HCT116 (cell line): ENCODE measurements at regions not wholly inside any gene's neighbourhood (a gene's known extent, or its start where the extent isn't known, plus 50 kb on each side); places are given as distances from the start of the nearest gene placed in this dataset.

ENCODE experiments used
- ATAC-seq: fragments of 200-7000 bp; cut with Tn5 transposase; 2 replicates; pipeline ENCODE4 v1.9.1; 2020; ENCODE audit warnings: mild to moderate bottlenecking, moderate library complexity
- BruUV-seq: library from RNA; stranded (reverse); fragments of 400-500 nt; replicated peaks from 2 replicates; lab custom pipeline; 2021; lab: Mats Ljungman, UMichigan
- CTCF ChIA-PET: fragments of 300-600 bp; sonication (Branson Sonifier 250); formaldehyde crosslinking; loops from one replicate; lab custom pipeline; 2021; ENCODE audit warnings: antibody characterized with exemption; lab: Charles Lee
- POLR2A ChIA-PET: fragments of 300-600, 350-600 bp; sonication (Branson Sonifier 250); formaldehyde crosslinking; loops from one replicate; lab custom pipeline; 2021; ENCODE audit warnings: antibody characterized with exemption; lab: Charles Lee
- RAD21 ChIA-PET, 2 experiments: fragments of 300-600 bp; sonication (Branson Sonifier 250); formaldehyde crosslinking; loops; one replicate each; lab custom pipeline; 2023; ENCODE audit warnings: low total read pairs in 2 of 2; ENCODE audit not compliant: uncharacterized antibody in 2 of 2, unreplicated experiment in 2 of 2, low non-redundant PET in 1 of 2; lab: Charles Lee
- DNase-seq: peaks from one replicate; pipeline ENCODE4 v3.0.0-alpha.2; 2010; ENCODE audit warnings: low read depth, low spot score
- H2AFZ ChIP-seq: fragments of 200-600 bp; shearing (Covaris generic), sonication (generic); 2 replicates; pipeline ENCODE4 v1.6.1; 2017; ENCODE audit warnings: low read depth, mixed run types, mixed read lengths, antibody characterized with exemption, low read length; ENCODE audit not compliant: poor library complexity, severe bottlenecking
- H3K27ac ChIP-seq: 2 replicates; pipeline ENCODE4 v1.5.1; 2012; ENCODE audit warnings: low read depth, low read length
- H3K27me3 ChIP-seq: fragments of 200-600 bp; sonication (generic); 2 replicates; pipeline ENCODE4 v1.6.1; 2016; ENCODE audit warnings: mixed run types, low read length, mixed read lengths; ENCODE audit not compliant: insufficient read depth
- H3K36me3 ChIP-seq, 2 experiments: fragments of 200-500 bp in 1 of 2; fragments of 200-600 bp in 1 of 2; sonication (Bioruptor generic) in 1 of 2; sonication (generic) in 1 of 2; 2 replicates each; pipeline versions ENCODE4 v1.5.1 to v1.6.1; 2014 to 2016; ENCODE audit warnings: low read length in 2 of 2, inconsistent platforms in 1 of 2, mixed read lengths in 1 of 2, mixed run types in 1 of 2; ENCODE audit not compliant: insufficient read depth in 2 of 2, control insufficient read depth in 1 of 2
- H3K4me1 ChIP-seq, 2 experiments: fragments of 200-600 bp in 1 of 2; sonication (generic) in 1 of 2; 2 replicates each; pipeline versions ENCODE4 v1.5.1 to v1.6.1; 2012 to 2017; ENCODE audit warnings: low read length in 2 of 2, inconsistent platforms in 1 of 2, mild to moderate bottlenecking in 1 of 2, mixed read lengths in 1 of 2, mixed run types in 1 of 2, moderate library complexity in 1 of 2; ENCODE audit not compliant: insufficient read depth in 2 of 2, control insufficient read depth in 1 of 2
- H3K4me2 ChIP-seq: fragments of 200-600 bp; sonication (generic); 2 replicates; pipeline ENCODE4 v1.6.1; 2017; ENCODE audit warnings: mixed run types, low read length, mixed read lengths
- H3K4me3 ChIP-seq, 2 experiments: fragments of 200-600 bp in 1 of 2; sonication (generic) in 1 of 2; replicated peaks in 1 of 2; 2 replicates each; pipeline ENCODE4 v1.5.1; 2011 to 2016; ENCODE audit warnings: low read length in 2 of 2, control low read depth in 1 of 2, low read depth in 1 of 2, mild to moderate bottlenecking in 1 of 2, mixed read lengths in 1 of 2, mixed run types in 1 of 2
- H3K79me2 ChIP-seq: fragments of 200-600 bp; sonication (generic); 2 replicates; pipeline ENCODE4 v1.6.1; 2017; ENCODE audit warnings: mild to moderate bottlenecking, mixed run types, low read length, moderate library complexity, mixed read lengths; ENCODE audit not compliant: insufficient read depth
- H3K9ac ChIP-seq: fragments of 200-600 bp; sonication (generic); 2 replicates; pipeline ENCODE4 v1.6.1; 2016; ENCODE audit warnings: low read length, mixed read lengths
- H3K9me2 ChIP-seq: fragments of 200-600 bp; sonication (generic), shearing (Covaris generic); 2 replicates; pipeline ENCODE4 v1.6.1; 2017; ENCODE audit warnings: mixed run types, mild to moderate bottlenecking, moderate library complexity; ENCODE audit not compliant: insufficient read depth
- H3K9me3 ChIP-seq, 2 experiments: fragments of 200-500 bp in 1 of 2; fragments of 200-600 bp in 1 of 2; sonication (Bioruptor generic) in 1 of 2; sonication (generic) in 1 of 2; 2 replicates each; pipeline ENCODE4 v1.6.1; 2014 to 2017; ENCODE audit warnings: low read length in 2 of 2, mixed read lengths in 2 of 2, inconsistent platforms in 1 of 2, low read depth in 1 of 2, mild to moderate bottlenecking in 1 of 2, mixed run types in 1 of 2, moderate library complexity in 1 of 2; ENCODE audit not compliant: control insufficient read depth in 1 of 2, insufficient read depth in 1 of 2
- H4K20me1 ChIP-seq: fragments of 200-600 bp; sonication (generic), shearing (Covaris generic); 2 replicates; pipeline ENCODE4 v1.6.1; 2017; ENCODE audit warnings: mixed run types, mild to moderate bottlenecking, moderate library complexity; ENCODE audit not compliant: insufficient read depth
- CEBPB ChIP-seq: IDR thresholded peaks from 2 replicates; pipeline ENCODE4 v1.6.1; 2012; ENCODE audit warnings: low read depth
- EGR1 ChIP-seq: IDR thresholded peaks from 2 replicates; pipeline ENCODE4 v1.6.1; 2012; ENCODE audit warnings: low read depth
- ELF1 ChIP-seq: IDR thresholded peaks from 2 replicates; pipeline ENCODE4 v1.6.1; 2012; ENCODE audit warnings: low read depth, borderline replicate concordance
- EZH2phosphoT487 ChIP-seq: fragments of 200-600 bp; IDR thresholded peaks from 2 replicates; pipeline ENCODE4 v1.6.1; 2018; ENCODE audit warnings: antibody characterized with exemption, borderline replicate concordance
- JUND ChIP-seq: IDR thresholded peaks from 2 replicates; pipeline ENCODE4 v1.6.1; 2012
- POLR2AphosphoS5 ChIP-seq: IDR thresholded peaks from 2 replicates; pipeline ENCODE4 v1.6.1; 2011; ENCODE audit warnings: mild to moderate bottlenecking, low read depth, low read length, moderate library complexity
- RAD21 ChIP-seq: IDR thresholded peaks from 2 replicates; pipeline ENCODE4 v1.6.1; 2012; ENCODE audit warnings: low read depth, mild to moderate bottlenecking
- SIN3A ChIP-seq: IDR thresholded peaks from 2 replicates; pipeline ENCODE4 v1.6.1; 2012; ENCODE audit warnings: low read depth
- SP1 ChIP-seq: IDR thresholded peaks from 2 replicates; pipeline ENCODE4 v1.6.1; 2012; ENCODE audit warnings: low read depth
- SRF ChIP-seq: IDR thresholded peaks from 2 replicates; pipeline ENCODE4 v1.6.1; 2012; ENCODE audit warnings: low read depth
- YY1 ChIP-seq: IDR thresholded peaks from 2 replicates; pipeline ENCODE4 v1.6.1; 2011; ENCODE audit warnings: low read length, low read depth, moderate library complexity, mild to moderate bottlenecking; ENCODE audit not compliant: insufficient replicate concordance; ENCODE audit errors: extremely low read depth
- ZFX ChIP-seq: fragments of 450-650 bp; IDR thresholded peaks from 2 replicates; pipeline ENCODE4 v1.6.1; 2017
- intact Hi-C: fragments of 100-400 bp; cut with micrococcal nuclease; formaldehyde crosslinking; loops from 2 replicates; pipeline ENCODE4 v1.10.0; 2022
- TF ChIP-seq, protein P1 (sequence below): IDR thresholded peaks from 2 replicates; pipeline ENCODE4 v1.6.1; 2012; ENCODE audit warnings: low read depth
- TF ChIP-seq, protein P2 (sequence below): IDR thresholded peaks from 2 replicates; pipeline ENCODE4 v1.6.1; 2011; ENCODE audit warnings: mild to moderate bottlenecking, low read length, moderate library complexity; ENCODE audit not compliant: insufficient replicate concordance; ENCODE audit errors: extremely low read depth
- TF ChIP-seq, protein P3 (sequence below): IDR thresholded peaks from 2 replicates; pipeline ENCODE4 v1.6.1; 2012
- TF ChIP-seq, protein P4 (sequence below), 3 experiments: fragments of 200-600 bp in 1 of 3; sonication (generic) in 1 of 3; IDR thresholded peaks in 2 of 3; conservative IDR thresholded peaks in 1 of 3; 2 replicates each; pipeline ENCODE4 v1.5.1; 2012 to 2017; ENCODE audit warnings: low read depth in 2 of 3, low read length in 2 of 3, antibody characterized with exemption in 1 of 3, borderline replicate concordance in 1 of 3, control low read depth in 1 of 3, mild to moderate bottlenecking in 1 of 3, mixed read lengths in 1 of 3, mixed run types in 1 of 3, moderate library complexity in 1 of 3; ENCODE audit not compliant: insufficient read depth in 1 of 3

DNA sequence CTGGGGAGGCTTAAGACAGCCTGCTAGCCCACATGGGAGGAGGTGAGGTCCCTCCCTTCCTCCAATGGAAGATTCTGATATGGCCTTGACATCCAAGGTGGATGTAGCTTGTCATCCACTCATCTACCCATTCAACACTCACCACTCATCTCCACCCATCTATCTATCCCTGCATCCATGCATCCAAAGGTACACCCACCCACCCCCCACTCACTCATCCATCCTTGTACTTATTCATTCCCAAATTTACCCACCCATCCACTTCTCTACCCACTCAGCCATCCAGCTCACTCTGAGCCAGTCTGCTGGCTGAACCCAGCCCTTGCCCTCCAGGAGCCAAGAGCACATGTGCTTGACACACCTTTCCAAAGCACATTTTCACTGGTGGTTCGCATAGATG is 189.7 kb downstream of the TLE3 start:
- TF ChIP-seq, protein P1, sequence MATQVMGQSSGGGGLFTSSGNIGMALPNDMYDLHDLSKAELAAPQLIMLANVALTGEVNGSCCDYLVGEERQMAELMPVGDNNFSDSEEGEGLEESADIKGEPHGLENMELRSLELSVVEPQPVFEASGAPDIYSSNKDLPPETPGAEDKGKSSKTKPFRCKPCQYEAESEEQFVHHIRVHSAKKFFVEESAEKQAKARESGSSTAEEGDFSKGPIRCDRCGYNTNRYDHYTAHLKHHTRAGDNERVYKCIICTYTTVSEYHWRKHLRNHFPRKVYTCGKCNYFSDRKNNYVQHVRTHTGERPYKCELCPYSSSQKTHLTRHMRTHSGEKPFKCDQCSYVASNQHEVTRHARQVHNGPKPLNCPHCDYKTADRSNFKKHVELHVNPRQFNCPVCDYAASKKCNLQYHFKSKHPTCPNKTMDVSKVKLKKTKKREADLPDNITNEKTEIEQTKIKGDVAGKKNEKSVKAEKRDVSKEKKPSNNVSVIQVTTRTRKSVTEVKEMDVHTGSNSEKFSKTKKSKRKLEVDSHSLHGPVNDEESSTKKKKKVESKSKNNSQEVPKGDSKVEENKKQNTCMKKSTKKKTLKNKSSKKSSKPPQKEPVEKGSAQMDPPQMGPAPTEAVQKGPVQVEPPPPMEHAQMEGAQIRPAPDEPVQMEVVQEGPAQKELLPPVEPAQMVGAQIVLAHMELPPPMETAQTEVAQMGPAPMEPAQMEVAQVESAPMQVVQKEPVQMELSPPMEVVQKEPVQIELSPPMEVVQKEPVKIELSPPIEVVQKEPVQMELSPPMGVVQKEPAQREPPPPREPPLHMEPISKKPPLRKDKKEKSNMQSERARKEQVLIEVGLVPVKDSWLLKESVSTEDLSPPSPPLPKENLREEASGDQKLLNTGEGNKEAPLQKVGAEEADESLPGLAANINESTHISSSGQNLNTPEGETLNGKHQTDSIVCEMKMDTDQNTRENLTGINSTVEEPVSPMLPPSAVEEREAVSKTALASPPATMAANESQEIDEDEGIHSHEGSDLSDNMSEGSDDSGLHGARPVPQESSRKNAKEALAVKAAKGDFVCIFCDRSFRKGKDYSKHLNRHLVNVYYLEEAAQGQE = no peak
- TF ChIP-seq SRF = no peak
- TF ChIP-seq, protein P2, sequence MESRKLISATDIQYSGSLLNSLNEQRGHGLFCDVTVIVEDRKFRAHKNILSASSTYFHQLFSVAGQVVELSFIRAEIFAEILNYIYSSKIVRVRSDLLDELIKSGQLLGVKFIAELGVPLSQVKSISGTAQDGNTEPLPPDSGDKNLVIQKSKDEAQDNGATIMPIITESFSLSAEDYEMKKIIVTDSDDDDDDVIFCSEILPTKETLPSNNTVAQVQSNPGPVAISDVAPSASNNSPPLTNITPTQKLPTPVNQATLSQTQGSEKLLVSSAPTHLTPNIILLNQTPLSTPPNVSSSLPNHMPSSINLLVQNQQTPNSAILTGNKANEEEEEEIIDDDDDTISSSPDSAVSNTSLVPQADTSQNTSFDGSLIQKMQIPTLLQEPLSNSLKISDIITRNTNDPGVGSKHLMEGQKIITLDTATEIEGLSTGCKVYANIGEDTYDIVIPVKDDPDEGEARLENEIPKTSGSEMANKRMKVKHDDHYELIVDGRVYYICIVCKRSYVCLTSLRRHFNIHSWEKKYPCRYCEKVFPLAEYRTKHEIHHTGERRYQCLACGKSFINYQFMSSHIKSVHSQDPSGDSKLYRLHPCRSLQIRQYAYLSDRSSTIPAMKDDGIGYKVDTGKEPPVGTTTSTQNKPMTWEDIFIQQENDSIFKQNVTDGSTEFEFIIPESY = no peak
- no peak for TF ChIP-seq ZFX
- TF ChIP-seq SP1 = no peak
- TF ChIP-seq POLR2AphosphoS5 = no peak
- TF ChIP-seq YY1 = no peak
- no peak for TF ChIP-seq RAD21
- TF ChIP-seq JUND = no peak
- no peak for TF ChIP-seq EZH2phosphoT487
- no peak for TF ChIP-seq SIN3A
- TF ChIP-seq, protein P3, sequence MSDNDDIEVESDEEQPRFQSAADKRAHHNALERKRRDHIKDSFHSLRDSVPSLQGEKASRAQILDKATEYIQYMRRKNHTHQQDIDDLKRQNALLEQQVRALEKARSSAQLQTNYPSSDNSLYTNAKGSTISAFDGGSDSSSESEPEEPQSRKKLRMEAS = no peak
- TF ChIP-seq ELF1 = no peak
- no peak for TF ChIP-seq CEBPB
- TF ChIP-seq, protein P4, sequence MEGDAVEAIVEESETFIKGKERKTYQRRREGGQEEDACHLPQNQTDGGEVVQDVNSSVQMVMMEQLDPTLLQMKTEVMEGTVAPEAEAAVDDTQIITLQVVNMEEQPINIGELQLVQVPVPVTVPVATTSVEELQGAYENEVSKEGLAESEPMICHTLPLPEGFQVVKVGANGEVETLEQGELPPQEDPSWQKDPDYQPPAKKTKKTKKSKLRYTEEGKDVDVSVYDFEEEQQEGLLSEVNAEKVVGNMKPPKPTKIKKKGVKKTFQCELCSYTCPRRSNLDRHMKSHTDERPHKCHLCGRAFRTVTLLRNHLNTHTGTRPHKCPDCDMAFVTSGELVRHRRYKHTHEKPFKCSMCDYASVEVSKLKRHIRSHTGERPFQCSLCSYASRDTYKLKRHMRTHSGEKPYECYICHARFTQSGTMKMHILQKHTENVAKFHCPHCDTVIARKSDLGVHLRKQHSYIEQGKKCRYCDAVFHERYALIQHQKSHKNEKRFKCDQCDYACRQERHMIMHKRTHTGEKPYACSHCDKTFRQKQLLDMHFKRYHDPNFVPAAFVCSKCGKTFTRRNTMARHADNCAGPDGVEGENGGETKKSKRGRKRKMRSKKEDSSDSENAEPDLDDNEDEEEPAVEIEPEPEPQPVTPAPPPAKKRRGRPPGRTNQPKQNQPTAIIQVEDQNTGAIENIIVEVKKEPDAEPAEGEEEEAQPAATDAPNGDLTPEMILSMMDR (IDR thresholded peaks at IDR 0.05 in 2 of 3, conservative IDR thresholded peaks at IDR 0.05 in 1 of 3; ENCODE audit: borderline replicate concordance in 1 of 3, insufficient read depth in 1 of 3, low read depth in 2 of 3, low read length in 2 of 3) = no peak
- TF ChIP-seq EGR1 = no peak
- CTCF ChIA-PET = no interaction called here
- Histone ChIP-seq H3K4me2 (no peak overlapping the region), H3K27me3 (no peaks in the 10 kb centered on the region), H3K36me3 (no peaks in the 10 kb centered on the region), H3K9me3 (no peaks in the 10 kb centered on the region), H3K4me1 (no peaks in the 10 kb centered on the region), H3K4me3 (no peak overlapping the region), H4K20me1 (no peaks in the 10 kb centered on the region), H3K27ac (no peak overlapping the region), H3K9ac (no peak overlapping the region), H2AFZ (no peak overlapping the region), H3K9me2 (no peaks in the 10 kb centered on the region), H3K79me2 (no peaks in the 10 kb centered on the region)
- POLR2A ChIA-PET = no interaction called here
- ATAC-seq (no peak), DNase-seq (no peak)
- no TSS peak for BruUV-seq
- intact Hi-C loops = no loop called here
- RAD21 ChIA-PET = no interaction called here
